Stimulated activated CD4-positive, alpha-beta T cell treated with anti-CD3 and anti-CD28 coated beads, Interleukin-4, amount 100 ng/mL, for 4 hours (primary cell): ENCODE measurements at regions not wholly inside any gene's neighbourhood (a gene's known extent, or its start where the extent isn't known, plus 50 kb on each side); places are given as distances from the start of the nearest gene placed in this dataset.

Experiments used
- DNase-seq, 2 experiments: peaks; one replicate each; pipeline ENCODE4 v3.0.0-alpha.2; 2020

- no peak for DNase-seq
These were observed 238.4 kb downstream of the CDCA7 start for GRCh38 chr2:173593109-173593508.

GRCh38 chr2:173596244-173596643 lies 241.6 kb downstream of the CDCA7 start:
- DNase-seq: no peak

GRCh38 chr2:173598525-173598924 lies 243.9 kb downstream of the CDCA7 start:
- no peak for DNase-seq

- DNase-seq: no peak
These were observed 245.2 kb downstream of the CDCA7 start for GRCh38 chr2:173599821-173600359.

- DNase-seq: no peak
These were observed 247.6 kb downstream of the CDCA7 start for GRCh38 chr2:173602153-173602795.

GRCh38 chr2:173605994-173606393 lies 251.3 kb downstream of the CDCA7 start:
- DNase-seq: no peak

- DNase-seq: no peak
These were observed 252.1 kb downstream of the CDCA7 start for GRCh38 chr2:173606619-173607248.

GRCh38 chr2:173607606-173608311 lies 253.1 kb downstream of the CDCA7 start:
- no peak for DNase-seq

- no peak for DNase-seq
These were observed 256.4 kb downstream of the CDCA7 start for GRCh38 chr2:173611121-173611520.

GRCh38 chr2:173612354-173612753 lies 257.7 kb downstream of the CDCA7 start:
- DNase-seq: no peak

GRCh38 chr2:173613386-173613785 lies 258.7 kb downstream of the CDCA7 start:
- DNase-seq: no peak

GRCh38 chr2:173614265-173614930 lies 259.7 kb downstream of the CDCA7 start:
- no peak for DNase-seq

- no peak for DNase-seq
These were observed 269.0 kb downstream of the CDCA7 start for GRCh38 chr2:173623438-173624319.

GRCh38 chr2:173625315-173625714 lies 270.6 kb downstream of the CDCA7 start:
- DNase-seq: no peak

GRCh38 chr2:173629076-173629475 lies 274.4 kb downstream of the CDCA7 start:
- no peak for DNase-seq

- no peak for DNase-seq
These were observed 275.9 kb downstream of the CDCA7 start for GRCh38 chr2:173630425-173631126.

GRCh38 chr2:173631127-173631460 lies 276.4 kb downstream of the CDCA7 start:
- no peak for DNase-seq

- no peak for DNase-seq
These were observed 289.5 kb downstream of the CDCA7 start for GRCh38 chr2:173644146-173644545.

GRCh38 chr2:173647681-173648311 lies 293.1 kb downstream of the CDCA7 start:
- DNase-seq: no peak

GRCh38 chr2:173648816-173649215 lies 294.1 kb downstream of the CDCA7 start:
- no peak for DNase-seq

GRCh38 chr2:173649527-173650219 lies 295.0 kb downstream of the CDCA7 start:
- DNase-seq: no peak
